ENCODE measurements at regions not wholly inside any gene's neighbourhood (a gene's known extent, or its start where the extent isn't known, plus 50 kb on each side); places are given as distances from the start of the nearest gene placed in this dataset.
A peak's percentile ranks its signal among the peaks of the same experiment; 100 is the strongest.

GRCh38 chr3:190252080-190252479 lies 70.2 kb downstream of the CLDN1 start:
- no peak for DNase-seq (ENCODE audit: low read depth, low spot score)
- peak overlapping the region; percentile 12 for H3K27ac ChIP-seq

GRCh38 chr3:190249414-190249813 lies 72.8 kb downstream of the CLDN1 start:
- no peak overlapping the region for H3K27ac ChIP-seq
- no peak for DNase-seq (ENCODE audit: low read depth, low spot score)

- no peak for DNase-seq (ENCODE audit: low read depth, low spot score)
- H3K27ac ChIP-seq, result no peak overlapping the region
These were observed 80.1 kb downstream of the CLDN1 start for GRCh38 chr3:190242147-190242546.

- DNase-seq (ENCODE audit: low read depth, low spot score), result no peak
- H3K27ac ChIP-seq, result no peak overlapping the region
These were observed 82.9 kb downstream of the CLDN1 start for GRCh38 chr3:190239325-190239724.

- no peak overlapping the region for H3K27ac ChIP-seq
These were observed 83.4 kb downstream of the CLDN1 start for GRCh38 chr3:190238871-190239270.

GRCh38 chr3:190234621-190235020 lies 87.6 kb downstream of the CLDN1 start:
- H3K27ac ChIP-seq, result no peak overlapping the region
- DNase-seq (ENCODE audit: low read depth, low spot score), result no peak

More at GRCh38 chr3:190238871-190239270, 83.4 kb downstream of the CLDN1 start:
- DNase-seq (ENCODE audit: low read depth, low spot score), result no peak

GRCh38 chr3:190229632-190230424 lies 92.4 kb downstream of the CLDN1 start:
- H3K27ac ChIP-seq, result peak overlapping the region; percentile 88
- peak; percentile 92 for DNase-seq (ENCODE audit: low read depth, low spot score)

- no peak overlapping the region for H3K27ac ChIP-seq
- DNase-seq (ENCODE audit: low read depth, low spot score), result no peak
These were observed 95.2 kb downstream of the CLDN1 start for GRCh38 chr3:190227064-190227463.

GRCh38 chr3:190224863-190225692 lies 97.2 kb downstream of the CLDN1 start:
- DNase-seq (ENCODE audit: low read depth, low spot score), result no peak

GRCh38 chr3:190224456-190224855 lies 97.8 kb downstream of the CLDN1 start:
- H3K27ac ChIP-seq, result no peak overlapping the region
- no peak for DNase-seq (ENCODE audit: low read depth, low spot score)

More at GRCh38 chr3:190224863-190225692, 97.2 kb downstream of the CLDN1 start:
- no peak overlapping the region for H3K27ac ChIP-seq

- no peak for DNase-seq (ENCODE audit: low read depth, low spot score)
- H3K27ac ChIP-seq, result no peak overlapping the region
These were observed 99.3 kb downstream of the CLDN1 start for GRCh38 chr3:190222916-190223315.

GRCh38 chr3:190222360-190222759 lies 99.9 kb downstream of the CLDN1 start:
- H3K27ac ChIP-seq, result no peak overlapping the region
- DNase-seq (ENCODE audit: low read depth, low spot score), result no peak

- DNase-seq (ENCODE audit: low read depth, low spot score), result no peak
- H3K27ac ChIP-seq, result no peak overlapping the region
These were observed 99.7 kb upstream of the P3H2 start for GRCh38 chr3:190220362-190220761.

GRCh38 chr3:190217081-190217480 lies 96.4 kb upstream of the P3H2 start:
- peak overlapping the region; percentile 70 for H3K27ac ChIP-seq
- no peak for DNase-seq (ENCODE audit: low read depth, low spot score)

- DNase-seq (ENCODE audit: low read depth, low spot score), result no peak
- H3K27ac ChIP-seq, result no peak overlapping the region
These were observed 93.0 kb upstream of the P3H2 start for GRCh38 chr3:190213727-190214126.

- no peak for DNase-seq (ENCODE audit: low read depth, low spot score)
- H3K27ac ChIP-seq, result no peak overlapping the region
These were observed 89.9 kb upstream of the P3H2 start for GRCh38 chr3:190210608-190211007.

- DNase-seq (ENCODE audit: low read depth, low spot score), result no peak
- no peak overlapping the region for H3K27ac ChIP-seq
These were observed 88.8 kb upstream of the P3H2 start for GRCh38 chr3:190209533-190209932.

- peak overlapping the region; percentile 45 for H3K27ac ChIP-seq
- DNase-seq (ENCODE audit: low read depth, low spot score), result no peak
These were observed 87.5 kb upstream of the P3H2 start for GRCh38 chr3:190208196-190208595.

- peak overlapping the region; percentile 78 for H3K27ac ChIP-seq
- DNase-seq (ENCODE audit: low read depth, low spot score), result peak; percentile 58
These were observed 85.0 kb upstream of the P3H2 start for GRCh38 chr3:190205739-190206138.

- no peak overlapping the region for H3K27ac ChIP-seq
- no peak for DNase-seq (ENCODE audit: low read depth, low spot score)
These were observed 83.5 kb upstream of the P3H2 start for GRCh38 chr3:190204200-190204599.

GRCh38 chr3:190197346-190197763 lies 76.7 kb upstream of the P3H2 start:
- DNase-seq (ENCODE audit: low read depth, low spot score), result no peak
- H3K27ac ChIP-seq, result no peak overlapping the region

All from epithelial cell of prostate (primary cell).